ENCODE measurements at regions not wholly inside any gene's neighbourhood (a gene's known extent, or its start where the extent isn't known, plus 50 kb on each side); places are given as distances from the start of the nearest gene placed in this dataset.

- no peak for DNase-seq (ENCODE audit: low read depth, low spot score)
- no peaks in the 10 kb centered on the region for H3K27me3 ChIP-seq (ENCODE audit: insufficient read depth, low read length)
- H3K79me2 ChIP-seq (ENCODE audit: insufficient read depth, low read length) = no peaks in the 10 kb centered on the region
- no peak overlapping the region for H3K27ac ChIP-seq (ENCODE audit: low read depth, low read length)
- H3K9me3 ChIP-seq (ENCODE audit: control insufficient read depth in 1 of 2, insufficient read depth in 1 of 2, low read depth in 1 of 2, low read length in 2 of 2) = no peaks in the 10 kb centered on the region
- ATAC-seq = no peak
- POLR2A ChIA-PET = no interaction called here
- no peaks in the 10 kb centered on the region for H4K20me1 ChIP-seq (ENCODE audit: insufficient read depth)
- H3K9ac ChIP-seq (ENCODE audit: low read length) = no peak overlapping the region
- no peak for TF ChIP-seq EZH2 (IDR thresholded peaks at IDR 0.05)
- TF ChIP-seq SP1 (IDR thresholded peaks at IDR 0.05; ENCODE audit: low read depth) = no peak
- TF ChIP-seq YY1 (IDR thresholded peaks at IDR 0.05; ENCODE audit: extremely low read depth, insufficient replicate concordance, low read depth, low read length) = no peak
- no peak for TF ChIP-seq ATF3 (IDR thresholded peaks at IDR 0.05)
- no peak for TF ChIP-seq ELF1 (IDR thresholded peaks at IDR 0.05; ENCODE audit: borderline replicate concordance, low read depth)
- no peak for TF ChIP-seq CEBPB (IDR thresholded peaks at IDR 0.05; ENCODE audit: low read depth)
- TF ChIP-seq CBX3 (IDR thresholded peaks at IDR 0.05; ENCODE audit: low read depth) = no peak
- TF ChIP-seq SRF (IDR thresholded peaks at IDR 0.05; ENCODE audit: low read depth) = no peak
- TF ChIP-seq ZNF274 (IDR thresholded peaks at IDR 0.05; ENCODE audit: low read depth, low read length) = no peak
- TF ChIP-seq FOSL1 (IDR thresholded peaks at IDR 0.05; ENCODE audit: low read depth) = no peak
- TF ChIP-seq EGR1 (IDR thresholded peaks at IDR 0.05; ENCODE audit: low read depth) = no peak
- no peak for TF ChIP-seq TCF7L2 (IDR thresholded peaks at IDR 0.05; ENCODE audit: borderline replicate concordance, extremely low read depth, insufficient read depth, insufficient read length)
- no peak for TF ChIP-seq EZH2phosphoT487 (IDR thresholded peaks at IDR 0.05; ENCODE audit: borderline replicate concordance)
- TF ChIP-seq RAD21 (IDR thresholded peaks at IDR 0.05; ENCODE audit: low read depth) = no peak
- no peak for TF ChIP-seq POLR2AphosphoS5 (IDR thresholded peaks at IDR 0.05; ENCODE audit: low read depth, low read length)
- no peak for TF ChIP-seq POLR2A (IDR thresholded peaks at IDR 0.05; ENCODE audit: borderline replicate concordance, extremely low read depth, insufficient read depth, insufficient read length)
- no peak for TF ChIP-seq MAX (IDR thresholded peaks at IDR 0.05)
- TF ChIP-seq CTCF (IDR thresholded peaks at IDR 0.05 in 2 of 3, conservative IDR thresholded peaks at IDR 0.05 in 1 of 3; ENCODE audit: borderline replicate concordance in 1 of 3, insufficient read depth in 1 of 3, low read depth in 2 of 3, low read length in 2 of 3) = no peak
- RAD21 ChIA-PET (ENCODE audit: low non-redundant PET in 1 of 2, low total read pairs in 2 of 2, uncharacterized antibody in 2 of 2, unreplicated experiment in 2 of 2) = no interaction called here
- no peaks in the 10 kb centered on the region for H3K9me2 ChIP-seq (ENCODE audit: insufficient read depth)
- H3K4me3 ChIP-seq (replicated peaks in 1 of 2; ENCODE audit: low read depth in 1 of 2, low read length in 2 of 2) = no peak overlapping the region
- intact Hi-C loops (cut with micrococcal nuclease) = no loop called here
- no peak overlapping the region for H3K4me2 ChIP-seq (ENCODE audit: low read length)
- CTCF ChIA-PET = no interaction called here
- no TSS peak for BruUV-seq (replicated peaks)
- no peaks in the 10 kb centered on the region for H3K4me1 ChIP-seq (ENCODE audit: control insufficient read depth in 1 of 2, insufficient read depth in 2 of 2, low read length in 2 of 2)
- no peak overlapping the region for H2AFZ ChIP-seq (ENCODE audit: low read depth, low read length, poor library complexity, severe bottlenecking)
- no peaks in the 10 kb centered on the region for H3K36me3 ChIP-seq (ENCODE audit: control insufficient read depth in 1 of 2, insufficient read depth in 2 of 2, low read length in 2 of 2)
Measured at GRCh38 chr4:135770505-135770904, 1568.9 kb upstream of the PABPC4L start.

Data from HCT116 (cell line).